Keratinocyte (primary cell): ENCODE measurements at regions not wholly inside any gene's neighbourhood (a gene's known extent, or its start where the extent isn't known, plus 50 kb on each side); places are given as distances from the start of the nearest gene placed in this dataset.

ENCODE experiments used
- DNase-seq: peaks from one replicate; pipeline ENCODE4 v3.0.0-alpha.2; 2011; ENCODE audit warnings: low read depth, missing footprints, low spot score
- FAIRE-seq: peaks from 2 replicates; lab custom pipeline; 2011; peaks lifted over from hg19 to GRCh38; lab: Jason Lieb, UNC
- H2AFZ ChIP-seq: 2 replicates; pipeline ENCODE4 v1.6.0; 2012; ENCODE audit warnings: low read length, control low read depth, inconsistent platforms; ENCODE audit not compliant: control insufficient read depth
- H3K27ac ChIP-seq: 2 replicates; pipeline ENCODE4 v1.5.1; 2011; ENCODE audit warnings: low read length; ENCODE audit not compliant: control insufficient read depth, insufficient read depth
- H3K27me3 ChIP-seq: 3 replicates; pipeline ENCODE4 v1.6.0; 2011; ENCODE audit warnings: low read length; ENCODE audit not compliant: control insufficient read depth, insufficient read depth; ENCODE audit errors: extremely low read depth
- H3K36me3 ChIP-seq, 2 experiments: 2 replicates in 1 of 2; 3 replicates in 1 of 2; pipeline ENCODE4 v1.5.1; 2011; ENCODE audit warnings: low read length in 2 of 2, mild to moderate bottlenecking in 1 of 2; ENCODE audit not compliant: control insufficient read depth in 2 of 2, insufficient read depth in 2 of 2; ENCODE audit errors: extremely low read depth in 1 of 2
- H3K4me1 ChIP-seq: 3 replicates; pipeline ENCODE4 v1.5.1; 2011; ENCODE audit warnings: low read length; ENCODE audit not compliant: control insufficient read depth, insufficient read depth; ENCODE audit errors: extremely low read depth
- H3K4me2 ChIP-seq: 3 replicates; pipeline ENCODE4 v1.6.0; 2011; ENCODE audit warnings: low read depth, low read length; ENCODE audit not compliant: control insufficient read depth, insufficient read depth; ENCODE audit errors: extremely low read depth
- H3K4me3 ChIP-seq, 3 experiments: fragments of 200-600 bp in 1 of 3; sonication (generic) in 1 of 3; 2 replicates in 2 of 3; 3 replicates in 1 of 3; pipeline ENCODE4 v1.5.1; 2011 to 2016; ENCODE audit warnings: low read length in 3 of 3, mild to moderate bottlenecking in 3 of 3, control low read depth in 2 of 3, inconsistent platforms in 1 of 3, low read depth in 1 of 3, mixed read lengths in 1 of 3, mixed run types in 1 of 3, moderate library complexity in 1 of 3; ENCODE audit not compliant: control insufficient read depth in 2 of 3, insufficient read depth in 2 of 3; ENCODE audit errors: extremely low read depth in 1 of 3
- H3K79me2 ChIP-seq: 2 replicates; pipeline ENCODE4 v1.6.0; 2012; ENCODE audit warnings: low read length; ENCODE audit not compliant: control insufficient read depth, insufficient read depth
- H3K9ac ChIP-seq: 3 replicates; pipeline ENCODE4 v1.6.0; 2011; ENCODE audit warnings: low read length; ENCODE audit not compliant: control insufficient read depth, insufficient read depth; ENCODE audit errors: extremely low read depth
- H3K9me1 ChIP-seq: 3 replicates; pipeline ENCODE4 v1.6.0; 2011; ENCODE audit warnings: low read length; ENCODE audit not compliant: control insufficient read depth, insufficient read depth; ENCODE audit errors: extremely low read depth
- H3K9me3 ChIP-seq: 2 replicates; pipeline ENCODE4 v1.5.1; 2012; ENCODE audit warnings: low read depth, low read length; ENCODE audit not compliant: control insufficient read depth
- H4K20me1 ChIP-seq: 3 replicates; pipeline ENCODE4 v1.6.0; 2011; ENCODE audit warnings: low read length; ENCODE audit not compliant: control insufficient read depth, insufficient read depth; ENCODE audit errors: extremely low read depth
- EZH2 ChIP-seq: IDR thresholded peaks from one replicate; pipeline ENCODE4 v1.6.1; 2012; ENCODE audit warnings: inconsistent platforms, mild to moderate bottlenecking, low read length, moderate library complexity
- dilution Hi-C: fragments of 300-500 bp; cut with MboI; formaldehyde crosslinking; loops from one replicate; pipeline ENCODE4 v1.7.0; 2020; ENCODE audit warnings: low sequenced_read_pairs; ENCODE audit not compliant: extremely low pct_ligation_motif_present
- TF ChIP-seq, protein P1 (sequence below), 3 experiments: IDR thresholded peaks in 1 of 3; conservative IDR thresholded peaks in 1 of 3; optimal IDR thresholded peaks in 1 of 3; 2 replicates in 2 of 3; 3 replicates in 1 of 3; pipeline versions ENCODE3 to v1.5.1; 2011; ENCODE audit warnings: low read length in 3 of 3, mild to moderate bottlenecking in 3 of 3, moderate library complexity in 2 of 3, control low read depth in 1 of 3, inconsistent platforms in 1 of 3; ENCODE audit not compliant: insufficient read depth in 2 of 3; ENCODE audit errors: extremely low read depth in 1 of 3

GRCh38 chr4:153111426-153112040 lies 92.7 kb upstream of the TRIM2 start:
- Histone ChIP-seq H3K9me3 (no peaks in the 10 kb centered on the region), H2AFZ (no peak overlapping the region), H3K27me3 (peaks cover 15% of the 10 kb centered on the region), H3K4me2 (no peak overlapping the region), H3K9ac (no peak overlapping the region), H3K79me2 (no peaks in the 10 kb centered on the region), H3K27ac (no peak overlapping the region), H4K20me1 (no peaks in the 10 kb centered on the region), H3K4me3 (no peak overlapping the region), H3K4me1 (peaks cover 14% of the 10 kb centered on the region), H3K36me3 (no peaks in the 10 kb centered on the region), H3K9me1 (no peaks in the 10 kb centered on the region)
- no peak for TF ChIP-seq EZH2
- dilution Hi-C loops, result no loop called here
- DNase-seq, result no peak
- FAIRE-seq, result no peak

- TF ChIP-seq, protein P1, sequence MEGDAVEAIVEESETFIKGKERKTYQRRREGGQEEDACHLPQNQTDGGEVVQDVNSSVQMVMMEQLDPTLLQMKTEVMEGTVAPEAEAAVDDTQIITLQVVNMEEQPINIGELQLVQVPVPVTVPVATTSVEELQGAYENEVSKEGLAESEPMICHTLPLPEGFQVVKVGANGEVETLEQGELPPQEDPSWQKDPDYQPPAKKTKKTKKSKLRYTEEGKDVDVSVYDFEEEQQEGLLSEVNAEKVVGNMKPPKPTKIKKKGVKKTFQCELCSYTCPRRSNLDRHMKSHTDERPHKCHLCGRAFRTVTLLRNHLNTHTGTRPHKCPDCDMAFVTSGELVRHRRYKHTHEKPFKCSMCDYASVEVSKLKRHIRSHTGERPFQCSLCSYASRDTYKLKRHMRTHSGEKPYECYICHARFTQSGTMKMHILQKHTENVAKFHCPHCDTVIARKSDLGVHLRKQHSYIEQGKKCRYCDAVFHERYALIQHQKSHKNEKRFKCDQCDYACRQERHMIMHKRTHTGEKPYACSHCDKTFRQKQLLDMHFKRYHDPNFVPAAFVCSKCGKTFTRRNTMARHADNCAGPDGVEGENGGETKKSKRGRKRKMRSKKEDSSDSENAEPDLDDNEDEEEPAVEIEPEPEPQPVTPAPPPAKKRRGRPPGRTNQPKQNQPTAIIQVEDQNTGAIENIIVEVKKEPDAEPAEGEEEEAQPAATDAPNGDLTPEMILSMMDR (optimal IDR thresholded peaks at IDR 0.05 in 1 of 3, IDR thresholded peaks at IDR 0.05 in 1 of 3, conservative IDR thresholded peaks at IDR 0.05 in 1 of 3; ENCODE audit: extremely low read depth in 1 of 3, insufficient read depth in 2 of 3, low read length in 3 of 3), result no peak
- TF ChIP-seq EZH2, result no peak
- Histone ChIP-seq H3K4me1 (peaks cover 14% of the 10 kb centered on the region), H3K79me2 (no peaks in the 10 kb centered on the region), H3K9me1 (no peaks in the 10 kb centered on the region), H3K9me3 (no peaks in the 10 kb centered on the region), H3K27me3 (peaks cover 11% of the 10 kb centered on the region), H2AFZ (no peak overlapping the region), H3K4me2 (no peak overlapping the region), H3K9ac (no peak overlapping the region), H3K4me3 (no peak overlapping the region), H3K27ac (no peak overlapping the region), H4K20me1 (no peaks in the 10 kb centered on the region), H3K36me3 (no peaks in the 10 kb centered on the region)
- dilution Hi-C loops, result no loop called here
- DNase-seq (no peak), FAIRE-seq (no peak)
These were observed 92.2 kb upstream of the TRIM2 start for GRCh38 chr4:153112041-153112441.
